Peyer's patch (tissue), 4 donors: ENCODE measurements at regions not wholly inside any gene's neighbourhood (a gene's known extent, or its start where the extent isn't known, plus 50 kb on each side); places are given as distances from the start of the nearest gene placed in this dataset.

Source experiments
- DNase-seq, 3 donors: peaks; one replicate each; pipeline ENCODE4 v3.0.0-alpha.2; 2017 to 2019
- H3K27ac ChIP-seq, 4 donors: fragments of 200-600 bp; sonication (generic); one replicate each; pipeline ENCODE4 v1.5.1; 2016 to 2019
- H3K27me3 ChIP-seq, 2 donors: fragments of 200-600 bp; sonication (generic); one replicate each; pipeline ENCODE4 v1.5.1; 2019
- H3K36me3 ChIP-seq, 3 donors: fragments of 200-600 bp; sonication (generic); one replicate each; pipeline ENCODE4 v1.5.1; 2016 to 2019
- H3K4me1 ChIP-seq, 4 donors: fragments of 200-600 bp; sonication (generic); one replicate each; pipeline ENCODE4 v1.5.1; 2016 to 2019
- H3K4me3 ChIP-seq, 4 donors: fragments of 200-600 bp; sonication (generic); 1 replicate in 3 of 4; 2 replicates in 1 of 4; pipeline ENCODE4 v1.5.1; 2016 to 2019; ENCODE audit warnings: mild to moderate bottlenecking in 1 of 4
- H3K9me3 ChIP-seq, 4 donors: fragments of 200-600 bp; sonication (generic); one replicate each; pipeline ENCODE4 v1.5.1; 2016 to 2019; ENCODE audit warnings: mild to moderate bottlenecking in 1 of 4
- POLR2A ChIP-seq, 2 donors: fragments of 450-650 bp; IDR thresholded peaks; one replicate each; pipeline ENCODE4 v1.5.1; 2017; ENCODE audit warnings: antibody characterized with exemption in 2 of 2, mild to moderate bottlenecking in 2 of 2, moderate library complexity in 2 of 2
- TF ChIP-seq, protein P1 (sequence below), 6 experiments: fragments of 450-650 bp in 4 of 6; fragments of 200-600 bp in 2 of 6; sonication (generic) in 1 of 6; IDR thresholded peaks; one replicate each; pipeline ENCODE4 v1.5.1; 2017 to 2019; ENCODE audit warnings: antibody characterized with exemption in 6 of 6, mild to moderate bottlenecking in 3 of 6, moderate library complexity in 1 of 6

GRCh38 chr9:30116673-30117217 lies 2267.7 kb upstream of the ACO1 start:
- no peaks in the 10 kb centered on the region for H3K9me3 ChIP-seq
- no peaks in the 10 kb centered on the region for H3K4me1 ChIP-seq
- H3K27ac ChIP-seq = no peak overlapping the region

GRCh38 chr9:30120666-30121065 lies 2263.8 kb upstream of the ACO1 start:
- Histone ChIP-seq H3K4me1 (no peaks in the 10 kb centered on the region), H3K9me3 (no peaks in the 10 kb centered on the region), H3K27ac (no peak overlapping the region), H3K27me3 (no peaks in the 10 kb centered on the region), H3K4me3 (no peak overlapping the region), H3K36me3 (no peaks in the 10 kb centered on the region)
- no peak for TF ChIP-seq POLR2A (IDR thresholded peaks at IDR 0.05)
- TF ChIP-seq, protein P1, sequence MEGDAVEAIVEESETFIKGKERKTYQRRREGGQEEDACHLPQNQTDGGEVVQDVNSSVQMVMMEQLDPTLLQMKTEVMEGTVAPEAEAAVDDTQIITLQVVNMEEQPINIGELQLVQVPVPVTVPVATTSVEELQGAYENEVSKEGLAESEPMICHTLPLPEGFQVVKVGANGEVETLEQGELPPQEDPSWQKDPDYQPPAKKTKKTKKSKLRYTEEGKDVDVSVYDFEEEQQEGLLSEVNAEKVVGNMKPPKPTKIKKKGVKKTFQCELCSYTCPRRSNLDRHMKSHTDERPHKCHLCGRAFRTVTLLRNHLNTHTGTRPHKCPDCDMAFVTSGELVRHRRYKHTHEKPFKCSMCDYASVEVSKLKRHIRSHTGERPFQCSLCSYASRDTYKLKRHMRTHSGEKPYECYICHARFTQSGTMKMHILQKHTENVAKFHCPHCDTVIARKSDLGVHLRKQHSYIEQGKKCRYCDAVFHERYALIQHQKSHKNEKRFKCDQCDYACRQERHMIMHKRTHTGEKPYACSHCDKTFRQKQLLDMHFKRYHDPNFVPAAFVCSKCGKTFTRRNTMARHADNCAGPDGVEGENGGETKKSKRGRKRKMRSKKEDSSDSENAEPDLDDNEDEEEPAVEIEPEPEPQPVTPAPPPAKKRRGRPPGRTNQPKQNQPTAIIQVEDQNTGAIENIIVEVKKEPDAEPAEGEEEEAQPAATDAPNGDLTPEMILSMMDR (IDR thresholded peaks at IDR 0.05) = no peak
- no peak for DNase-seq

More at GRCh38 chr9:30116673-30117217, 2267.7 kb upstream of the ACO1 start:
- H3K36me3 ChIP-seq = no peaks in the 10 kb centered on the region
- no peak for DNase-seq
- H3K27me3 ChIP-seq = no peaks in the 10 kb centered on the region
- TF ChIP-seq, protein P1 (IDR thresholded peaks at IDR 0.05) = no peak
- TF ChIP-seq POLR2A (IDR thresholded peaks at IDR 0.05) = no peak
- H3K4me3 ChIP-seq = no peak overlapping the region

GRCh38 chr9:30121611-30122010 lies 2262.8 kb upstream of the ACO1 start:
- H3K9me3 ChIP-seq = no peaks in the 10 kb centered on the region
- no peaks in the 10 kb centered on the region for H3K4me1 ChIP-seq
- TF ChIP-seq POLR2A (IDR thresholded peaks at IDR 0.05) = no peak
- TF ChIP-seq, protein P1 (IDR thresholded peaks at IDR 0.05) = no peak
- no peak for DNase-seq
- no peaks in the 10 kb centered on the region for H3K36me3 ChIP-seq
- no peaks in the 10 kb centered on the region for H3K27me3 ChIP-seq
- no peak overlapping the region for H3K4me3 ChIP-seq
- H3K27ac ChIP-seq = no peak overlapping the region

DNA sequence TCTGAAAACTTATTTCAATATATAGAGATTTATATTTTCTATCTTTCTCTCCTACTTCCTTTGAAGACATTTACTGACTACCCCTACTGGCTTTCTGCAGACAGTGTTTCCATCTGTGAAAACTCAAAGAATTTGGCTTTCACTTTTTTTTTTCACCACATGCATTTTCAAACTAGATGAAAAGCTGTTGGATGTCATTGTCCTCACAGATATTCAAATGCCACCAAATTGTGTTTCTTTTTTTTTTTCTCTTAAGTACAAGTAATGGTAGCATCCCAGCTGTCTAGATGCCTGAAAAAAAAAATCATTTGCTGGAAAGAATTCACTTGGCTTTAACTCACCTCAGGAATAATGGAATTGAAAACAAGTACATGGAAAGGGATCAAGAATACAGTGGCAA lies 2258.6 kb upstream of the ACO1 start:
- no peak overlapping the region for H3K4me3 ChIP-seq
- H3K27me3 ChIP-seq = no peaks in the 10 kb centered on the region
- no peaks in the 10 kb centered on the region for H3K4me1 ChIP-seq
- TF ChIP-seq, protein P1 (IDR thresholded peaks at IDR 0.05) = no peak
- TF ChIP-seq POLR2A (IDR thresholded peaks at IDR 0.05) = no peak
- H3K36me3 ChIP-seq = no peaks in the 10 kb centered on the region
- no peaks in the 10 kb centered on the region for H3K9me3 ChIP-seq
- DNase-seq = no peak
- no peak overlapping the region for H3K27ac ChIP-seq

- no peaks in the 10 kb centered on the region for H3K36me3 ChIP-seq
- no peak for DNase-seq
- TF ChIP-seq, protein P1 (IDR thresholded peaks at IDR 0.05) = no peak
- TF ChIP-seq POLR2A (IDR thresholded peaks at IDR 0.05) = no peak
- no peaks in the 10 kb centered on the region for H3K9me3 ChIP-seq
- no peak overlapping the region for H3K4me3 ChIP-seq
- no peak overlapping the region for H3K27ac ChIP-seq
- no peaks in the 10 kb centered on the region for H3K4me1 ChIP-seq
- H3K27me3 ChIP-seq = no peaks in the 10 kb centered on the region
These were observed 2257.1 kb upstream of the ACO1 start for GRCh38 chr9:30127371-30127770.

- TF ChIP-seq, protein P1 (IDR thresholded peaks at IDR 0.05) = no peak
- TF ChIP-seq POLR2A (IDR thresholded peaks at IDR 0.05) = no peak
- Histone ChIP-seq H3K4me3 (no peak overlapping the region), H3K27me3 (no peaks in the 10 kb centered on the region), H3K27ac (no peak overlapping the region), H3K36me3 (no peaks in the 10 kb centered on the region), H3K4me1 (no peaks in the 10 kb centered on the region), H3K9me3 (no peaks in the 10 kb centered on the region)
- no peak for DNase-seq
These were observed 2244.0 kb upstream of the ACO1 start for GRCh38 chr9:30140407-30140806.
